Tibial nerve (tissue), 4 donors: ENCODE measurements at regions not wholly inside any gene's neighbourhood (a gene's known extent, or its start where the extent isn't known, plus 50 kb on each side); places are given as distances from the start of the nearest gene placed in this dataset.

Source experiments
- DNase-seq, 2 donors: peaks; one replicate each; pipeline ENCODE4 v3.0.0-alpha.2; 2019; ENCODE audit warnings: low spot score in 2 of 2
- H3K27ac ChIP-seq, 4 donors: fragments of 200-600 bp; sonication (generic) in 3 of 4; one replicate each; pipeline ENCODE4 v1.5.1; 2017 to 2019; ENCODE audit warnings: mild to moderate bottlenecking in 1 of 4
- H3K27me3 ChIP-seq, 2 donors: fragments of 200-600 bp; sonication (generic) in 1 of 2; one replicate each; pipeline versions ENCODE4 v1.5.1 to v1.6.0; 2017 to 2019
- H3K36me3 ChIP-seq, 3 donors: fragments of 200-600 bp; sonication (generic); one replicate each; pipeline ENCODE4 v1.5.1; 2018 to 2019
- H3K4me1 ChIP-seq, 4 donors: fragments of 200-600 bp; sonication (generic) in 3 of 4; one replicate each; pipeline ENCODE4 v1.5.1; 2017 to 2019
- H3K4me3 ChIP-seq, 4 donors: fragments of 200-600 bp; sonication (generic) in 3 of 4; one replicate each; pipeline ENCODE4 v1.5.1; 2017 to 2019; ENCODE audit warnings: mild to moderate bottlenecking in 1 of 4, moderate library complexity in 1 of 4
- H3K9me3 ChIP-seq, 4 donors: fragments of 200-600 bp; sonication (generic) in 3 of 4; one replicate each; pipeline ENCODE4 v1.5.1; 2017 to 2019
- CTCF ChIP-seq, 5 experiments: fragments of 200-600 bp in 3 of 5; fragments of 450-650 bp in 2 of 5; sonication (generic) in 3 of 5; IDR thresholded peaks; one replicate each; pipeline ENCODE4 v1.5.1; 2016 to 2019; ENCODE audit warnings: antibody characterized with exemption in 5 of 5, mild to moderate bottlenecking in 3 of 5, moderate library complexity in 2 of 5
- EP300 ChIP-seq, 2 donors: sonication (generic); formaldehyde crosslinking; IDR thresholded peaks; one replicate each; pipeline ENCODE4 v1.6.1; 2017; ENCODE audit warnings: antibody characterized with exemption in 2 of 2, mild to moderate bottlenecking in 1 of 2
- POLR2A ChIP-seq, 2 donors: fragments of 450-650 bp; IDR thresholded peaks; one replicate each; pipeline ENCODE4 v1.6.1; 2017; ENCODE audit warnings: antibody characterized with exemption in 2 of 2, mild to moderate bottlenecking in 2 of 2, moderate library complexity in 2 of 2
- WGBS, 2 donors: methylation state at CpG; one replicate each; pipeline ENCODE4 v1.1.5; 2018; 5-methylcytosine and 5-hydroxymethylcytosine counted together

- no peaks in the 10 kb centered on the region for H3K27me3 ChIP-seq
- 44 to 58% methylated on average over 12 of the region's 12 CpGs for WGBS, 2 donors
- no peak overlapping the region for H3K4me3 ChIP-seq
- H3K36me3 ChIP-seq: no peaks in the 10 kb centered on the region
- no peaks in the 10 kb centered on the region for H3K9me3 ChIP-seq
- no peak for TF ChIP-seq CTCF (IDR thresholded peaks at IDR 0.05)
- TF ChIP-seq POLR2A (IDR thresholded peaks at IDR 0.05): no peak
- no peak for TF ChIP-seq EP300 (IDR thresholded peaks at IDR 0.05)
- no peak for DNase-seq
- no peaks in the 10 kb centered on the region for H3K4me1 ChIP-seq
- no peak overlapping the region for H3K27ac ChIP-seq
Observed at GRCh38 chrX:5180135-5180741, 1048.4 kb downstream of the NLGN4X start.

GRCh38 chrX:5176766-5177165, 1051.9 kb downstream of the NLGN4X start:
- no peak overlapping the region for H3K27ac ChIP-seq
- WGBS, 2 donors: 19 to 34% methylated on average over 1 of the region's 1 CpG

GRCh38 chrX:5163663-5164062, 1065.0 kb downstream of the NLGN4X start:
- no peaks in the 10 kb centered on the region for H3K9me3 ChIP-seq
- H3K4me1 ChIP-seq: no peaks in the 10 kb centered on the region
- no peak overlapping the region for H3K27ac ChIP-seq
- WGBS, 2 donors: 89 to 94% methylated on average over 1 of the region's 1 CpG
- no peaks in the 10 kb centered on the region for H3K36me3 ChIP-seq
- DNase-seq: no peak
- TF ChIP-seq CTCF (IDR thresholded peaks at IDR 0.05) (no peak), EP300 (IDR thresholded peaks at IDR 0.05) (no peak), POLR2A (IDR thresholded peaks at IDR 0.05) (no peak)
- no peaks in the 10 kb centered on the region for H3K27me3 ChIP-seq
- H3K4me3 ChIP-seq: no peak overlapping the region

More at GRCh38 chrX:5176766-5177165, 1051.9 kb downstream of the NLGN4X start:
- Histone ChIP-seq H3K27me3 (no peaks in the 10 kb centered on the region), H3K4me3 (no peak overlapping the region), H3K9me3 (no peaks in the 10 kb centered on the region), H3K4me1 (no peaks in the 10 kb centered on the region), H3K36me3 (no peaks in the 10 kb centered on the region)
- DNase-seq: no peak
- no peak for TF ChIP-seq CTCF (IDR thresholded peaks at IDR 0.05)
- no peak for TF ChIP-seq POLR2A (IDR thresholded peaks at IDR 0.05)

GRCh38 chrX:5155301-5155700, 1073.4 kb downstream of the NLGN4X start:
- no peak overlapping the region for H3K27ac ChIP-seq
- TF ChIP-seq POLR2A (IDR thresholded peaks at IDR 0.05) (no peak), CTCF (IDR thresholded peaks at IDR 0.05) (no peak), EP300 (IDR thresholded peaks at IDR 0.05) (no peak)
- no peak for DNase-seq

GRCh38 chrX:5145957-5146356, 1082.7 kb downstream of the NLGN4X start:
- 71 to 86% methylated on average over 4 of the region's 4 CpGs for WGBS, 2 donors
- TF ChIP-seq EP300 (IDR thresholded peaks at IDR 0.05) (no peak), POLR2A (IDR thresholded peaks at IDR 0.05) (no peak), CTCF (IDR thresholded peaks at IDR 0.05) (no peak)
- no peak for DNase-seq
- no peaks in the 10 kb centered on the region for H3K9me3 ChIP-seq
- H3K27me3 ChIP-seq: no peaks in the 10 kb centered on the region
- H3K4me3 ChIP-seq: no peak overlapping the region
- no peaks in the 10 kb centered on the region for H3K4me1 ChIP-seq
- no peak overlapping the region for H3K27ac ChIP-seq
- H3K36me3 ChIP-seq: no peaks in the 10 kb centered on the region

More at GRCh38 chrX:5155301-5155700, 1073.4 kb downstream of the NLGN4X start:
- WGBS, 2 donors: 7 to 13% methylated on average over 3 of the region's 3 CpGs
- Histone ChIP-seq H3K4me3 (no peak overlapping the region), H3K4me1 (no peaks in the 10 kb centered on the region), H3K9me3 (no peaks in the 10 kb centered on the region), H3K36me3 (no peaks in the 10 kb centered on the region), H3K27me3 (no peaks in the 10 kb centered on the region)
